PC-9 (cell line): ENCODE measurements at regions not wholly inside any gene's neighbourhood (a gene's known extent, or its start where the extent isn't known, plus 50 kb on each side); places are given as distances from the start of the nearest gene placed in this dataset.

Source experiments
- CTCF ChIP-seq: fragments of 200-600 bp; sonication (generic); conservative IDR thresholded peaks from 2 replicates; pipeline ENCODE4 v1.6.1; 2017; ENCODE audit warnings: mixed run types, antibody characterized with exemption, mild to moderate bottlenecking, moderate library complexity
- EZH2 ChIP-seq: fragments of 200-600 bp; sonication (generic); IDR thresholded peaks from 2 replicates; pipeline ENCODE4 v1.8.0; 2017; ENCODE audit warnings: antibody characterized with exemption, low read depth

GRCh38 chr3:68220832-68221231, 566.4 kb upstream of the SUCLG2 start:
- TF ChIP-seq CTCF (no peak), EZH2 (no peak)
